Gastrocnemius medialis (tissue), 4 donors: ENCODE measurements at regions not wholly inside any gene's neighbourhood (a gene's known extent, or its start where the extent isn't known, plus 50 kb on each side); places are given as distances from the start of the nearest gene placed in this dataset.

Experiments
- ATAC-seq, 2 donors: fragments of 150-250 bp; one replicate each; pipeline ENCODE4 v1.9.1; 2016
- DNase-seq, 2 donors: peaks; one replicate each; pipeline ENCODE4 v3.0.0-alpha.2; 2019
- H3K27ac ChIP-seq, 4 donors: fragments of 200-600 bp; sonication (generic); 1 replicate in 1 of 4; 2 replicates in 3 of 4; pipeline ENCODE4 v1.5.1; 2016 to 2018; ENCODE audit warnings: mild to moderate bottlenecking in 2 of 4, moderate library complexity in 1 of 4
- H3K27me3 ChIP-seq, 3 donors: fragments of 200-600 bp; sonication (generic) in 2 of 3; 1 replicate in 1 of 3; 2 replicates in 2 of 3; pipeline versions ENCODE4 v1.5.1 to v1.6.0; 2016 to 2019; ENCODE audit warnings: mild to moderate bottlenecking in 1 of 3, moderate library complexity in 1 of 3
- H3K36me3 ChIP-seq, 2 donors: fragments of 200-600 bp; sonication (generic) in 1 of 2; one replicate each; pipeline ENCODE4 v1.5.1; 2017 to 2018
- H3K4me1 ChIP-seq, 2 donors: fragments of 200-600 bp; sonication (generic) in 1 of 2; one replicate each; pipeline ENCODE4 v1.5.1; 2016 to 2017; ENCODE audit warnings: mild to moderate bottlenecking in 2 of 2
- H3K4me3 ChIP-seq, 4 donors: fragments of 200-600 bp; sonication (generic) in 3 of 4; 1 replicate in 1 of 4; 2 replicates in 3 of 4; pipeline ENCODE4 v1.5.1; 2016 to 2019; ENCODE audit warnings: mild to moderate bottlenecking in 2 of 4
- H3K9me3 ChIP-seq, 3 donors: fragments of 200-600 bp; sonication (generic) in 2 of 3; 1 replicate in 1 of 3; 2 replicates in 2 of 3; pipeline ENCODE4 v1.5.1; 2016 to 2019
- CTCF ChIP-seq, 5 experiments: fragments of 450-650 bp in 3 of 5; fragments of 200-600 bp in 2 of 5; sonication (generic) in 2 of 5; IDR thresholded peaks in 4 of 5; conservative IDR thresholded peaks in 1 of 5; 1 replicate in 4 of 5; 2 replicates in 1 of 5; pipeline ENCODE4 v1.5.1; 2016 to 2019; ENCODE audit warnings: antibody characterized with exemption in 5 of 5, mild to moderate bottlenecking in 3 of 5, moderate library complexity in 3 of 5
- POLR2A ChIP-seq, 2 donors: fragments of 450-650 bp; IDR thresholded peaks; one replicate each; pipeline ENCODE4 v1.6.1; 2017; ENCODE audit warnings: antibody characterized with exemption in 2 of 2, mild to moderate bottlenecking in 2 of 2, moderate library complexity in 2 of 2
- in situ Hi-C, 4 donors: fragments of 200-750 bp; cut with MboI; loops; one replicate each; pipeline versions ENCODE4 v1.15.0 to v1.8.0; 2017; ENCODE audit warnings: low sequenced_read_pairs in 4 of 4
- intact Hi-C: fragments of 100-400 bp; cut with DNase I; formaldehyde crosslinking; loops from one replicate; pipeline ENCODE4 v1.15.1; 2023; ENCODE audit warnings: low total_unique reads

GRCh38 chr21:27202301-27202700, 235.4 kb upstream of the ADAMTS5 start:
- Histone ChIP-seq H3K4me3 (no peak overlapping the region), H3K27ac (no peak overlapping the region), H3K27me3 (no peaks in the 10 kb centered on the region), H3K4me1 (no peaks in the 10 kb centered on the region), H3K36me3 (no peaks in the 10 kb centered on the region), H3K9me3 (no peaks in the 10 kb centered on the region)
- in situ Hi-C loops = no loop called here
- TF ChIP-seq POLR2A (IDR thresholded peaks at IDR 0.05) (no peak), CTCF (IDR thresholded peaks at IDR 0.05 in 4 of 5, conservative IDR thresholded peaks at IDR 0.05 in 1 of 5) (no peak)
- intact Hi-C loops = no loop called here
- no peak for DNase-seq
- no peak for ATAC-seq

- Histone ChIP-seq H3K9me3 (no peaks in the 10 kb centered on the region), H3K27ac (no peak overlapping the region), H3K4me3 (no peak overlapping the region), H3K27me3 (no peaks in the 10 kb centered on the region), H3K4me1 (no peaks in the 10 kb centered on the region), H3K36me3 (no peaks in the 10 kb centered on the region)
- ATAC-seq (no peak), DNase-seq (no peak)
- intact Hi-C loops (no loop called here), in situ Hi-C loops (no loop called here)
- TF ChIP-seq POLR2A (IDR thresholded peaks at IDR 0.05) (no peak), CTCF (IDR thresholded peaks at IDR 0.05 in 4 of 5, conservative IDR thresholded peaks at IDR 0.05 in 1 of 5) (no peak)
Observed at GRCh38 chr21:27201197-27201596, 234.3 kb upstream of the ADAMTS5 start.

GRCh38 chr21:27196651-27197050, 229.8 kb upstream of the ADAMTS5 start:
- in situ Hi-C loops (no loop called here), intact Hi-C loops (no loop called here)
- Histone ChIP-seq H3K4me1 (no peaks in the 10 kb centered on the region), H3K27me3 (no peaks in the 10 kb centered on the region), H3K4me3 (no peak overlapping the region), H3K9me3 (no peaks in the 10 kb centered on the region), H3K27ac (no peak overlapping the region), H3K36me3 (no peaks in the 10 kb centered on the region)
- TF ChIP-seq CTCF (IDR thresholded peaks at IDR 0.05 in 4 of 5, conservative IDR thresholded peaks at IDR 0.05 in 1 of 5) (no peak), POLR2A (IDR thresholded peaks at IDR 0.05) (no peak)
- ATAC-seq = no peak
- no peak for DNase-seq

- Histone ChIP-seq H3K4me3 (no peak overlapping the region), H3K9me3 (no peaks in the 10 kb centered on the region), H3K27me3 (no peaks in the 10 kb centered on the region), H3K4me1 (no peaks in the 10 kb centered on the region), H3K27ac (no peak overlapping the region), H3K36me3 (no peaks in the 10 kb centered on the region)
- in situ Hi-C loops (no loop called here), intact Hi-C loops (no loop called here)
- no peak for DNase-seq
- TF ChIP-seq POLR2A (IDR thresholded peaks at IDR 0.05) (no peak), CTCF (IDR thresholded peaks at IDR 0.05 in 4 of 5, conservative IDR thresholded peaks at IDR 0.05 in 1 of 5) (no peak)
- ATAC-seq = no peak
Observed at GRCh38 chr21:27192281-27192949, 225.5 kb upstream of the ADAMTS5 start.

GRCh38 chr21:27190601-27191000, 223.7 kb upstream of the ADAMTS5 start:
- H3K9me3 ChIP-seq = no peaks in the 10 kb centered on the region
- in situ Hi-C loops (no loop called here), intact Hi-C loops (no loop called here)
- no peaks in the 10 kb centered on the region for H3K36me3 ChIP-seq
- no peak for TF ChIP-seq CTCF (IDR thresholded peaks at IDR 0.05 in 4 of 5, conservative IDR thresholded peaks at IDR 0.05 in 1 of 5)
- TF ChIP-seq POLR2A (IDR thresholded peaks at IDR 0.05) = no peak
- no peaks in the 10 kb centered on the region for H3K4me1 ChIP-seq
- no peaks in the 10 kb centered on the region for H3K27me3 ChIP-seq
- ATAC-seq (no peak), DNase-seq (no peak)
- H3K27ac ChIP-seq = no peak overlapping the region
- no peak overlapping the region for H3K4me3 ChIP-seq
